Urothelium cell line (cell line): ENCODE measurements at regions not wholly inside any gene's neighbourhood (a gene's known extent, or its start where the extent isn't known, plus 50 kb on each side); places are given as distances from the start of the nearest gene placed in this dataset.

ENCODE experiments used
- DNase-seq: peaks from one replicate; pipeline ENCODE4 v3.0.0; 2011; ENCODE audit warnings: low spot score, mixed read lengths
- FAIRE-seq: peaks from 2 replicates; lab custom pipeline; 2011; peaks lifted over from hg19 to GRCh38; lab: Jason Lieb, UNC

DNA sequence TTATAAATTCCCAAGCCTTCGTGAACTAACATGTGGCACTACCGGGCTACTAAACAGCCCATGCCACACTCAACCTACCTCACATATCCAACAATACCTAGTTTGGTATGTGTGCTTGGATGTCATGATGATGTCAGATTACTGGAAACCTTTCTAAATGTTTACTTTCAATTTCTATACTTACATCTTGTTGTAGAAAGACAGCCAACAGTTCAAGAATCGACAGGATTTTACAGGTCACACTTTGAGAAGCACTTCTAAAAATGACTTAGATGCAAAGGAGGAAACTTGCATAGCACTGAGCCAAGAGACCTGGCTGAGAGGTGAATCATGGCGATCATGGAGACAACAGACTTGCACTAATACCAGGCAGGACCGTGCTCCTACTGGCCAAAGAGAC, 209.9 kb downstream of the COL4A1 start:
- FAIRE-seq (no peak), DNase-seq (no peak)

DNA sequence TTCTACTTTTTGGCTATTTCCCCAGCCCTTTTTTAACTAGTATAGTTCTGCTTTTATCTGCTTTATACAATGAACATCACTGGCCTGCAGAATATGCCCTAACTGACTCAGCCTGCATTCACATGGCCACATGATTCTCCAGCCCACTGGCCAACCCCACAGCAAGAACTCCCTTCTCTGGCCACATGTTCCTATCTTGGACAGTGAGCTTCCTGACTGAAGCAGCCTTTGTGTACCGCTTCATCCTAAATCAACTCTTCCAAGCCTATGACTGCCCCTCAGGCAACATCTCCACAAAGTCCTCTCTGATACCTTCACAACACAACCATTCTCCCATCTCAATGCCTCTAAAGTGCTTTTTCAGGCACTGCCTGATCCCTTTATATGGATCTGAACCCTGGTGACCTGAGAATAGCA, 214.1 kb downstream of the COL4A1 start:
- no peak for DNase-seq
- no peak for FAIRE-seq

DNA sequence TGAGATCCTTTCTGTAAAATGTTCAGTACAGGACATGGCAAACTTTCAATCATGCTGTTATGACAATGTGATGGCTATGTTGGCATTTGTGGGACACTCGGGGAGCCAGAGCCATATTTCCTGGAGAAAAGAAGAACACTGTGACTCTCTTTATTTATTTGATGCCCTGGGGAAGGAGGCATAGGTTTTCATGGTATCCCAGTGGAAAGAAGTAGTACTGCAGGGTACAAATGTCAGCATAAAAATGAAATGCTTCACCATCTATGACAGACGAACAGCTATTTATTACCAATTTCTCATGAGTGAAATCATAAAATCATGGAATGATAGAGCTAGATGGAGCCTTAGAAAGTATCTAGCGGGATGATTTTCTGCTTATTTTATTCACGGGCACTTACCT, 217.1 kb downstream of the COL4A1 start:
- DNase-seq (no peak), FAIRE-seq (no peak)

GRCh38 chr13:110089100-110089499, 217.9 kb downstream of the COL4A1 start:
- no peak for DNase-seq
- no peak for FAIRE-seq

GRCh38 chr13:110073982-110074381, 233.0 kb downstream of the COL4A1 start:
- FAIRE-seq (no peak), DNase-seq (no peak)

GRCh38 chr13:110070511-110071120, 236.3 kb downstream of the COL4A1 start:
- DNase-seq (peak; percentile 43), FAIRE-seq (no peak)

DNA sequence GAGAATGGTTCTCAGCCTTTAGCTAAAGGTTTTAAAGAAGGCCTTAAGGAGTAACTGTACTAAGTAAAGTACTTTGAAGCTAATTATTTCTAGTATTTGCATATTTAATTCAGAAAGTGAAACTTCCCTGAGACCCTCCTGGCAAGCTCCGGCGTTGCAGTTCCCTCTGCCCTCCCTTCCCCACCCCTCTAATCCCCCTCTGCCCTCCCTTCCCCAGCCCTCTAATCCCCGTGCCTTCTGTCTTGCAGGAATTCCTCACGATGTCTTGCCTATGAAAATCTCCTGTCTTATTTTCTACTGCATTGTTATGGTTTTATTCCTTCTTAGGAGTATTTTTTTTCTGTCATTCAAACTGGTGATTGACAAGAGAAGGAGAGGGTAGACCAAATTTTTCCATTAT, 236.9 kb downstream of the COL4A1 start:
- DNase-seq, result no peak

GRCh38 chr13:110068176-110068473, 238.8 kb downstream of the COL4A1 start:
- no peak for FAIRE-seq
- DNase-seq, result no peak

More for the DNA sequence above, 236.9 kb downstream of the COL4A1 start:
- FAIRE-seq, result no peak

DNA sequence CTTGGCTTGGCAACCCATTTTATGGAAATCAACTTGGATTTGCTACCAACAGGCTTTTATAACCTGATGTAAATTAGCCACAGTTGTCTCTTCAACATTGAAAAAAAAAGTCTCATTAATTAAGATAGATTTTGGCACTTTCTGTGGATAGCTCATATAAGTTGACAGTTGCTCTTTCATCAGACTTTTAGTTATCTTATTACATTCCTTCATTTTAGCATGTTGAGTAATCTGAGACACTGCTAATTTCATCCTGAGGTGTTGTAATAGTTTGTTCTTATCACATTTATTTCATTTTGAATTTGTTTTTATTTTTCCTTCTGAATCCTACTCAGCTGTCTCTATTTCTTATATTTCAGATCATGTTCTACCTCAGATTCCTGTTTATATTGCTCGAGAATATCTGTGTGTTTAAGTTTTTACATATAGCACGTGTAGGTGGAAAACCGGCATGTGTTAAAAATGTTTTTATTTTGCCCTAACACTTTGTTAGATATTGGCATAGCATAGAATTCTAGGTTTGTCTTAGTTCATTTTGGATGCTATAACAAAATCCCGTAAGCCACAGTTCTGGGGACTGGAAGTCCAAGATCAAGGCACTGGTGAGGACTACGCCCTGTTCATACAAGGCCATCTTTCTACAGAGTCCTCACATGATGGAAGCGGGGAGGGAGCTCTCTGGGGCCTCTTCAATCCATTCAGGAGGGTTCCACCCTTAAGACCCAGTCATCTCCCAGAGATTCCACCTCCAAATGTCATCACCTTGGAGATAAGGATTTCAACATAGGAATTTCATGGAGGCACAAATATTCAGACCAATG, 239.4 kb downstream of the COL4A1 start:
- FAIRE-seq (no peak), DNase-seq (no peak)

DNA sequence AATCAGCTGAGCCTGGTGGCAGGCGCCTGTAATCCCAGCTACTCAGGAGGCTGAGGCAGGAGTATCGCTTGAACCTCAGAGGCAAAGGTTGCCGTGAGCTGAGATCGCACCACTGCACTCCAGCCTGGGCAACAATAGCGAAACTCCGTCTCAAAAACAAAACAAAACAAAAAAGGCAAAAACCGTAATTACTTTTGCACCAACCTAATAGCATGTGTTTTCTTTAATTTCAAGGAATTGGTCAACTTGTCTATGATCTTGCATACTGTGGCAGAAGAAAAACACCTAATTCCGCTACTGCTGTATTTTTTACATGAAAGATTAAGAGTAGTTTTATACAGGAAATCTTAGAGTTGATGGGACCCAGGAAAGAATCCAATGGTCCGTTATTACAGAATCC, 241.2 kb downstream of the COL4A1 start:
- DNase-seq (no peak), FAIRE-seq (no peak)

DNA sequence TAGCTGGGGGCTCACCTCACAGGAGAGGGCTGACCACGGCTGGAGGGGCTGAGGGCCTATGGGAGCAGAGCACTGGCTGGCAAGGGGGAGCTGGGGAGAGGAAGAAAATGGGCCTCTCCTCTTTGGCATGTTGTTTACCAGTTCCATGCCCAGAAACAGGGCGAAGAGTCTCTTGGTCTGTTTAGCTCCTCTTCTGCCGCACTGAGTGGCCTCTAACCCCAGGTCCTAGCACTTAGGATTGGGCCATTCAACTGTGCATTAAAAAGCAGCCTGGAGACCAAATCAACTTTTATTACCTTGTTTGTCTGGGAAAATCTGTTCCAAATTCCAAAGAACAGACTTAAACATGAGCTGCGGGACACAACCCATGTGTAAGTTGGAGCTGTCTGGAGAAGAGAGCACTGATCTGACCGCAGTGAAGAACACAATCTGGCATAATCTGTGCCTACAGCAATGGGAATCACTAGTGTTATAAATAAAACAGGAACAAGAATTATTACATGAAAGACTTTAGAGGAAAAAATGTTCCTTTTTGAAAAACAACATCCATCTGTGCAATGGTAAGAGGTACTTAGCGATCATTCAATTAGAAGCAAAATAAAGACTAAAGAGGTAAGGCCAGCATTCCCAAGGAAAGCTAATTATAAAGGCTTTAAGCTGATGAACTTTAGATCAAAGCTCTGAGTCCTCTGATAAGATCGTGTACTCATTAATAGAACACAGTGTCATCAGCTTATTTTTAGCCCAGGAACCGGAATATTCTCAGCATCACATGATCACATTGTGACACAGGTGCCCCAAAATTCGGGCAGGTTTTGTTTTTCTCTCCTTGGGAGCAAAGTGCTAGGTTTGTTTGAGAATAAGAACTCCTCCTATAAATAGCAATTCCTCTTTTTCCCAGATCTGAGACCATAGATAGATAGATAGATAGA, 243.2 kb downstream of the COL4A1 start:
- no peak for FAIRE-seq

GRCh38 chr13:110062777-110063442, 244.0 kb downstream of the COL4A1 start:
- FAIRE-seq, result no peak

More for the DNA sequence above, 243.2 kb downstream of the COL4A1 start:
- no peak for DNase-seq

DNA sequence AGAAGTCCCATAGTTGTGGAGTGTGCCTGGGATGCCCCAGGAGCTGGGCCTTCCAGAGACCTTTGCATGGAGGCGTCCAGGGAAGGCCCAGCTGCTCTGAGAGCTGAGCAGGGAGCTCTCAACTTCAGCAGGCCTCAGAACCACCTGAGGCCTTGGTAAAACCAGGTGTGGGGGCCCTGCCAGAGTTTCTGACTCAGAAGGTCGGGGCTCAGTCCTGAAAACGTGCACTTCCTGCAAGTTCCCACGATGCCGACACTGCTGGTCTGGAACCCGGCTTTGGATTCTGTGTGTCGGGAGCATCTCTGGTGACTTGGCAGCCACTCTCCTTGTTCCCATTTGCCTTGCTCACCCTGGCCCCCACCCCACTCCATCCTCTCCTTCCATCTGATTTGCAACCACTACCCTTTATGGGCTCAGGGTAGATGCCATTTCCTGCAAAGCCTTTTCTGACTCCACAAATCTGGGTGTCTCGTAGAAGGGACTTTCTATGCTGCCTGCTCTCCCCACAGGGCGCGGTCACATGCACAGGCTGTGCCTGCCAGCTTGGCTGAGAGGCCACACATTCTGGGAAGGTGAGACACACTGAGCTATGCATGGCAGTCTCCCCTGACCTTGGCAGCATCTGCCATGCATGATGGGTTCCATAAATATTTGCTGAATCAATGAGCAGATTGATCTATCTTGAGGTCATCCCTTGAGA, 244.7 kb downstream of the COL4A1 start:
- FAIRE-seq (no peak), DNase-seq (peak; percentile 22)

More at GRCh38 chr13:110062777-110063442, 244.0 kb downstream of the COL4A1 start:
- DNase-seq, result no peak

DNA sequence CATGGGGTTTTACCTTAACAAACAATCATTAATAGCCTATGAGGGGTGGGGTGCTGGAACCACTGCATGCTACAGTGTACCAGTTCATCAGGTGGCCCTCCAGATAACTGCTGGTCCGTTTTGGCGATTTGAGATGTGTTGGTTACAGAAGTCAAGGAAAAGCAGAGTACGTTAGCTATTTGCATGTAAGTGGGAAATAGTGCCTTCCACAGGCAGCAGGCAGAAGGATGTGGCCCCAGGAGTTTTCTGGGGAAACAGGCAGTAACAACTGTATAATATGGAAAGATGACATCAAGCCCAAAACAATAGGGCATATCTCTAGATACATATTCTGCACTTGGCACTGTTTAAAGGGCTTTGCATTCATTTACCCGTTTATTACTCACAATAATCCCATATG, 245.7 kb downstream of the COL4A1 start:
- DNase-seq (no peak), FAIRE-seq (no peak)

DNA sequence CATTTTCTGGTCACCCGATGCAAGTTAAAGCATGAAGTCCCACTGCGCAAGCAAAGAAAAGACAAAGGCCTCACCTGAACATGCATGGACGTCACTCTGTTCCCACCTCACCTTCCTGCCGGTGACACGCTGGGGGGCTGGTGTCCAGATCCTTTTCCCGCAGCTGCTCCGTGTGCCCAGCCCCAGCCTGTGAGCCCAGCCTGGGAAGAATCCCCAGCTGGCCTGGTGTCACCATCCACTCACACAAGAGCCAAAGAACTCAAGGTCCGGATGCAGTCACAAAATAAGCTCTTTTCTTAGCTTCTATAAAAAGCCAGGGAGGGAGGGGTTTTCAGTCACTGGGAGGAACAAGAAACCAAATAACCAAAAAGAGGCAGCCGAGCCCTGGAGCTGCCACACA, 249.9 kb downstream of the COL4A1 start:
- DNase-seq (no peak), FAIRE-seq (no peak)

GRCh38 chr13:110056640-110057039, 250.3 kb downstream of the COL4A1 start:
- FAIRE-seq, result no peak
- DNase-seq, result no peak

DNA sequence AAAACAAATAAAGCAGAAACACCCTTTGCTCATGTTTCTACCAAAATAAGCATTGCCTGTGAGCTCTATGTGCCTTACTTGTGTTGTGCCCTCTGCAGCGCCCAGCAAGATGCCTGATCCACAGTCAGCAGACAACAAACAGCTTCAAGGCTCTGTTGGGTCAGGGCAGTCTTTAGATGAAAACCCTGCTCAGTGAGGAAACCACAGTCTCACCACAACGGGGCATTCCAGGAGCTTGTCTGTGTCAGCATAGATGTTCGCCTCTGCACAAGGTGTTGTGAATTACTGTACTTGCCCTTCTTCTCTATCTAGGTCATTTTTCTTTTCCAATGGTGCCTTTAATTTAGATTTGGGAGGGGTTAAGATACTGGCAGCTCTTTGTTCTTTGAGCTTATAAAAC, 251.9 kb downstream of the COL4A1 start:
- peak; percentile 28 for DNase-seq
- FAIRE-seq, result no peak

DNA sequence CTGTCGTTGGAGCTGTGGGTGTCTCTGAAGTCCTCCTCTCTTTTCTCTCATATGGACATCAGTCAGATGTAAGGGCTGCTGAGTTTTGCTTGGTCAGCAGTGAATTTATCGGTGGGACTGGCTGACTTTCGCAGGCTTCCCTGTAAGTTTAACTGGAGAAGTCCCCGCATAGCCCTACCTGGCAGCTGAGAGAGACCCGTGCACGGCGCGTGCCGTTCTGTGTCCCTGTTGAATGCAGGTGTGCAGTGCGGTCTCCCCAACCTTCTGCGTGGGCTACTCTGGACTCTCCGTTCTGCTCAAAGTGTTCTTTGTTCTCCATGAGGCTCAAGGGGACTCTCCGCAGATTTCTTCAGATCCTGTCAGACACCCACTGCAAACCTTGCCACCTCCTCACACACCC, 252.9 kb downstream of the COL4A1 start:
- FAIRE-seq (no peak), DNase-seq (no peak)

DNA sequence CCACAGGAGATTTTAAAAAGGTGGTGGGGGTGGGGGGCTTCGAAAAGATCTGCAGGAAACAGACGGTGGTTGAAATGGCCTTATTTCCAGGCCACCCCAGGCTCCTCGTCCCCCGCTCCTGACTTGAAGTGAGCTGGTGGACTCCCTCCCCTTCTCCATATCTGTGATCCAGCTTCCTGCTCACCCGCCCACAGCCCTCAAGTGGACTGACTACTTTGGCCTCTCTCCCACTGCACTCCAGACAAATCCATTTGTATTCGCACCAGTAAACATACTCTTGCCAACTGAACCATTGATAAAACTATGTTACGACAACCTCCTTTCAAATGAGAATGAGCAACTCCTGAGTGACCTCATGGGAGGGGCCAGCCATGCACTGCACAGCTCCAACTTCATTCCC, 259.5 kb downstream of the COL4A1 start:
- DNase-seq (no peak), FAIRE-seq (no peak)

GRCh38 chr13:110046811-110047210, 260.1 kb downstream of the COL4A1 start:
- FAIRE-seq (no peak), DNase-seq (no peak)
